ENCODE measurements at regions not wholly inside any gene's neighbourhood (a gene's known extent, or its start where the extent isn't known, plus 50 kb on each side); places are given as distances from the start of the nearest gene placed in this dataset.

- no peak for DNase-seq (ENCODE audit: low spot score)
These were observed 362.3 kb upstream of the RGMA start for GRCh38 chr15:93451265-93451664.

GRCh38 chr15:93449798-93450197 lies 360.8 kb upstream of the RGMA start:
- no peak for DNase-seq (ENCODE audit: low spot score)

GRCh38 chr15:93438310-93438709 lies 349.3 kb upstream of the RGMA start:
- no peak for DNase-seq (ENCODE audit: low spot score)

GRCh38 chr15:93432474-93432873 lies 343.5 kb upstream of the RGMA start:
- no peak for DNase-seq (ENCODE audit: low spot score)

- DNase-seq (ENCODE audit: low spot score), result no peak
These were observed 339.9 kb upstream of the RGMA start for GRCh38 chr15:93428807-93429351.

GRCh38 chr15:93428150-93428549 lies 339.1 kb upstream of the RGMA start:
- no peak for DNase-seq (ENCODE audit: low spot score)

GRCh38 chr15:93424131-93424530 lies 335.1 kb upstream of the RGMA start:
- no peak for DNase-seq (ENCODE audit: low spot score)

- DNase-seq (ENCODE audit: low spot score), result no peak
These were observed 333.5 kb upstream of the RGMA start for GRCh38 chr15:93422476-93422875.

GRCh38 chr15:93420477-93420876 lies 331.5 kb upstream of the RGMA start:
- no peak for DNase-seq (ENCODE audit: low spot score)

- no peak for DNase-seq (ENCODE audit: low spot score)
These were observed 331.0 kb upstream of the RGMA start for GRCh38 chr15:93420050-93420452.

- DNase-seq (ENCODE audit: low spot score), result no peak
These were observed 329.6 kb upstream of the RGMA start for GRCh38 chr15:93418566-93418965.

- DNase-seq (ENCODE audit: low spot score), result no peak
These were observed 328.6 kb upstream of the RGMA start for GRCh38 chr15:93417631-93418030.

GRCh38 chr15:93417156-93417555 lies 328.1 kb upstream of the RGMA start:
- no peak for DNase-seq (ENCODE audit: low spot score)

- no peak for DNase-seq (ENCODE audit: low spot score)
These were observed 326.6 kb upstream of the RGMA start for GRCh38 chr15:93415576-93415975.

GRCh38 chr15:93414576-93415231 lies 325.7 kb upstream of the RGMA start:
- no peak for DNase-seq (ENCODE audit: low spot score)

- DNase-seq (ENCODE audit: low spot score), result no peak
These were observed 324.7 kb upstream of the RGMA start for GRCh38 chr15:93413745-93414144.

GRCh38 chr15:93399121-93399520 lies 310.1 kb upstream of the RGMA start:
- DNase-seq (ENCODE audit: low spot score), result no peak

GRCh38 chr15:93389211-93389610 lies 300.2 kb upstream of the RGMA start:
- DNase-seq (ENCODE audit: low spot score), result no peak

- no peak for DNase-seq (ENCODE audit: low spot score)
These were observed 295.9 kb upstream of the RGMA start for GRCh38 chr15:93384886-93385285.

- no peak for DNase-seq (ENCODE audit: low spot score)
These were observed 293.3 kb upstream of the RGMA start for GRCh38 chr15:93382200-93382820.

- no peak for DNase-seq (ENCODE audit: low spot score)
These were observed 289.5 kb upstream of the RGMA start for GRCh38 chr15:93378558-93378957.

GRCh38 chr15:93372865-93373223 lies 283.8 kb upstream of the RGMA start:
- DNase-seq (ENCODE audit: low spot score), result no peak

GRCh38 chr15:93372208-93372864 lies 283.3 kb upstream of the RGMA start:
- no peak for DNase-seq (ENCODE audit: low spot score)

Data from mesenteric fat pad (tissue), 1 donor.